Mammary epithelial cell (primary cell): ENCODE measurements at regions not wholly inside any gene's neighbourhood (a gene's known extent, or its start where the extent isn't known, plus 50 kb on each side); places are given as distances from the start of the nearest gene placed in this dataset.

Experiments used
- CTCF ChIP-seq, 2 donors: IDR thresholded peaks in 1 of 2; conservative IDR thresholded peaks in 1 of 2; 2 replicates each; pipeline ENCODE4 v1.5.1; 2011 to 2012; ENCODE audit warnings: inconsistent platforms in 2 of 2, low read length in 2 of 2, mild to moderate bottlenecking in 2 of 2, control low read depth in 1 of 2, low read depth in 1 of 2; ENCODE audit not compliant: insufficient read depth in 1 of 2; ENCODE audit errors: extremely low read depth in 1 of 2
- EZH2 ChIP-seq: IDR thresholded peaks from 2 replicates; pipeline ENCODE4 v1.6.1; 2012; ENCODE audit warnings: low read length, inconsistent platforms, borderline replicate concordance

DNA sequence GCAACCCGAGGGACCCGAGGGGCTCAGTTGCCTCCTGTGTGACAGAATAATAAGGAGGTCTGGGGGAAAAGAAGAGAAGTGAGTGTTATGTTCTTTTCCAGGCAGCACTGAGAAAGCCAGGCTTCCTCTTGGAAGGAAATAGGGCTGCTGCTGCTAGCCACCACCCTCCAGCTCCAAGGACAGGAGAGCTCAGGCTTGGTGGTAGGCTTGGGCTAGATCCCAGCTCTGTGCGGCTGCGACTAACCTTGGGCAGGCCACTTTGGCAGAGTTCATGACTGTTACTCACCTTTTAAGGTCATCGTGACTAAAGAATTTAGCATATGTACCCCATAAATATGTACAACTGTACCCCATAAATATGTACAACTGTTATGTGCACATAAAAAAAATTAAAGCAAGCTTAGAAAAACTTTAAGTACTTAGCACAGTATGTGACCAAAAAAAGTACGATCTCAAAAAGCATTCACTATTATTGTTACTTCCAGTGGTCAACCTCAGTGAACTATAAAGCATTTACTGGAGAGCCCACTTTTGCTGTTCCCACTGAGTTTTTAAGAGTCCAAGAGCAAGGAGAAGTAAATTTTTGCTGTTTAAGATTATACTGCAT, 124.7 kb upstream of the POU2AF2 start:
- TF ChIP-seq CTCF (conservative IDR thresholded peaks at IDR 0.05 in 1 of 2, IDR thresholded peaks at IDR 0.05 in 1 of 2; ENCODE audit: extremely low read depth in 1 of 2, insufficient read depth in 1 of 2, low read depth in 1 of 2, low read length in 2 of 2) (no peak), EZH2 (no peak)
